Neural cell (in vitro differentiated cells): ENCODE measurements at regions not wholly inside any gene's neighbourhood (a gene's known extent, or its start where the extent isn't known, plus 50 kb on each side); places are given as distances from the start of the nearest gene placed in this dataset.

Experiments used
- CTCF ChIP-seq: fragments of 450-650 bp; IDR thresholded peaks from 2 replicates; pipeline ENCODE4 v1.5.1; 2014; ENCODE audit warnings: antibody characterized with exemption, mild to moderate bottlenecking, moderate library complexity; ENCODE audit not compliant: poor library complexity, severe bottlenecking
- EP300 ChIP-seq: fragments of 450-650 bp; conservative IDR thresholded peaks from 2 replicates; pipeline ENCODE4 v1.6.1; 2014; ENCODE audit warnings: antibody characterized with exemption, mild to moderate bottlenecking, moderate library complexity; ENCODE audit not compliant: poor library complexity, severe bottlenecking
- EZH2 ChIP-seq: fragments of 200-600, 300-800 bp; shearing (Covaris generic), sonication (generic); IDR thresholded peaks from 2 replicates; pipeline ENCODE4 v1.6.1; 2014; ENCODE audit warnings: antibody characterized with exemption, low read length, borderline replicate concordance, mild to moderate bottlenecking; ENCODE audit not compliant: insufficient read depth, poor library complexity, severe bottlenecking
- POLR2AphosphoS5 ChIP-seq: IDR thresholded peaks from 2 replicates; pipeline ENCODE4 v1.6.1; 2012
- RAD21 ChIP-seq: fragments of 450-650 bp; conservative IDR thresholded peaks from 2 replicates; pipeline ENCODE4 v1.6.1; 2014; ENCODE audit warnings: antibody characterized with exemption, mild to moderate bottlenecking, moderate library complexity
- REST ChIP-seq: IDR thresholded peaks from 2 replicates; pipeline ENCODE4 v1.6.1; 2012; ENCODE audit warnings: borderline replicate concordance
- SMC3 ChIP-seq: fragments of 450-650 bp; conservative IDR thresholded peaks from 2 replicates; pipeline ENCODE4 v1.6.1; 2014; ENCODE audit warnings: antibody characterized with exemption, mild to moderate bottlenecking, moderate library complexity; ENCODE audit not compliant: poor library complexity
- TAF1 ChIP-seq: IDR thresholded peaks from 2 replicates; pipeline ENCODE4 v1.6.1; 2012; ENCODE audit warnings: low read depth

GRCh38 chr3:165443664-165444063 lies 247.5 kb upstream of the SLITRK3 start:
- TF ChIP-seq CTCF (no peak), EZH2 (no peak), RAD21 (no peak), EP300 (no peak), SMC3 (no peak), REST (no peak), TAF1 (no peak), POLR2AphosphoS5 (no peak)
